ENCODE measurements at regions not wholly inside any gene's neighbourhood (a gene's known extent, or its start where the extent isn't known, plus 50 kb on each side); places are given as distances from the start of the nearest gene placed in this dataset.
"Not testable (repeated sequence)": the region's sequence is repeated elsewhere in the genome, so short reads cannot be mapped to it uniquely, and the experiment has no call there.

GRCh38 chr6:68196645-68197044 lies 438.4 kb upstream of the ADGRB3 start:
- Histone ChIP-seq H3K27ac (ENCODE audit: low read depth, low read length, poor library complexity, severe bottlenecking) (no peak overlapping the region), H3K9me3 (ENCODE audit: low read depth, low read length, poor library complexity, severe bottlenecking) (peaks cover 14% of the 10 kb centered on the region), H3K36me3 (ENCODE audit: insufficient read depth, low read length, poor library complexity, severe bottlenecking) (peaks cover 5% of the 10 kb centered on the region), H3K27me3 (replicated peaks; ENCODE audit: insufficient read depth, low read depth, low read length, poor library complexity) (no peaks in the 10 kb centered on the region), H3K4me3 (ENCODE audit: low read depth, low read length, poor library complexity, severe bottlenecking) (no peak overlapping the region), H3K4me1 (ENCODE audit: insufficient read depth, low read length, poor library complexity, severe bottlenecking) (no peaks in the 10 kb centered on the region)
- intact Hi-C loops (cut with micrococcal nuclease; ENCODE audit: unreplicated experiment), result no loop called here
- ChIA-PET CTCF (no interaction called here), POLR2A (ENCODE audit: low non-redundant PET) (no interaction called here)
- no TSS peak for BruUV-seq (replicated peaks)
- no peak for TF ChIP-seq EZH2 (IDR thresholded peaks at IDR 0.05; ENCODE audit: borderline replicate concordance, low read depth, low read length, poor library complexity, severe bottlenecking)
- TF ChIP-seq CTCF (conservative IDR thresholded peaks at IDR 0.05; ENCODE audit: low read depth, low read length), result 0 out of 2 replicates have a peak, but pooled peaks have one; percentile 28
- peak; percentile 48 for DNase-seq (ENCODE audit: low spot score)

DNA sequence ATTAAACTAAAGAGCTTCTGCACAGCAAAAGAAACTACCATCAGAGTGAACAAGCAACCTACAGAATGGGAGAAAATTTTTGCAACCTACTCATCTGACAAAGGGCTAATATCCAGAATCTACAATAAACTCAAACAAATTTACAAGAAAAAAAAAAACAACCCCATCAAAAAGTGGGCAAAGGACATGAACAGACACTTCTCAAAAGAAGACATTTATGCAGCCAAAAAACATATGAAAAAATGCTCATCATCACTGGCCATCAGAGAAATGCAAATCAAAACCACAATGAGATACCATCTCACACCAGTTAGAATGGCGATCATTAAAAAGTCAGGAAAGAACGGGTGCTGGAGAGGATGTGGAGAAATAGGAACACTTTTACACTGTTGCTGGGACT lies 439.3 kb upstream of the ADGRB3 start:
- CTCF ChIA-PET; POLR2A ChIA-PET (ENCODE audit: low non-redundant PET): not testable (repeated sequence)

GRCh38 chr6:68194846-68195478 lies 440.1 kb upstream of the ADGRB3 start:
- peaks cover 11% of the 10 kb centered on the region for H3K9me3 ChIP-seq (ENCODE audit: low read depth, low read length, poor library complexity, severe bottlenecking)
- H3K4me1 ChIP-seq (ENCODE audit: insufficient read depth, low read length, poor library complexity, severe bottlenecking), result no peaks in the 10 kb centered on the region
- TF ChIP-seq CTCF (conservative IDR thresholded peaks at IDR 0.05; ENCODE audit: low read depth, low read length) (no peak), EZH2 (IDR thresholded peaks at IDR 0.05; ENCODE audit: borderline replicate concordance, low read depth, low read length, poor library complexity, severe bottlenecking) (no peak)
- CTCF ChIA-PET, result no interaction called here
- H3K36me3 ChIP-seq (ENCODE audit: insufficient read depth, low read length, poor library complexity, severe bottlenecking), result no peaks in the 10 kb centered on the region
- intact Hi-C loops (cut with micrococcal nuclease; ENCODE audit: unreplicated experiment), result no loop called here
- no peak for DNase-seq (ENCODE audit: low spot score)
- H3K27ac ChIP-seq (ENCODE audit: low read depth, low read length, poor library complexity, severe bottlenecking), result no peak overlapping the region
- H3K27me3 ChIP-seq (replicated peaks; ENCODE audit: insufficient read depth, low read depth, low read length, poor library complexity), result no peaks in the 10 kb centered on the region
- no TSS peak for BruUV-seq (replicated peaks)
- H3K4me3 ChIP-seq (ENCODE audit: low read depth, low read length, poor library complexity, severe bottlenecking), result no peak overlapping the region
- POLR2A ChIA-PET (ENCODE audit: low non-redundant PET), result no interaction called here

More for the DNA sequence above, 439.3 kb upstream of the ADGRB3 start:
- H3K4me3 ChIP-seq (ENCODE audit: low read depth, low read length, poor library complexity, severe bottlenecking); H3K27me3 ChIP-seq (replicated peaks; ENCODE audit: insufficient read depth, low read depth, low read length, poor library complexity); DNase-seq (ENCODE audit: low spot score); intact Hi-C loops (cut with micrococcal nuclease; ENCODE audit: unreplicated experiment); H3K27ac ChIP-seq (ENCODE audit: low read depth, low read length, poor library complexity, severe bottlenecking); H3K4me1 ChIP-seq (ENCODE audit: insufficient read depth, low read length, poor library complexity, severe bottlenecking); BruUV-seq (replicated peaks); H3K36me3 ChIP-seq (ENCODE audit: insufficient read depth, low read length, poor library complexity, severe bottlenecking): not testable (repeated sequence)
- peaks cover 14% of the 10 kb centered on the region for H3K9me3 ChIP-seq (ENCODE audit: low read depth, low read length, poor library complexity, severe bottlenecking)

GRCh38 chr6:68192988-68193387 lies 442.1 kb upstream of the ADGRB3 start:
- H3K27me3 ChIP-seq (replicated peaks; ENCODE audit: insufficient read depth, low read depth, low read length, poor library complexity), result no peaks in the 10 kb centered on the region
- BruUV-seq (replicated peaks), result no TSS peak
- CTCF ChIA-PET, result no interaction called here
- H3K9me3 ChIP-seq (ENCODE audit: low read depth, low read length, poor library complexity, severe bottlenecking), result peaks cover 9% of the 10 kb centered on the region
- H3K27ac ChIP-seq (ENCODE audit: low read depth, low read length, poor library complexity, severe bottlenecking), result no peak overlapping the region
- no peak overlapping the region for H3K4me3 ChIP-seq (ENCODE audit: low read depth, low read length, poor library complexity, severe bottlenecking)
- H3K36me3 ChIP-seq (ENCODE audit: insufficient read depth, low read length, poor library complexity, severe bottlenecking), result no peaks in the 10 kb centered on the region
- no peak for TF ChIP-seq EZH2 (IDR thresholded peaks at IDR 0.05; ENCODE audit: borderline replicate concordance, low read depth, low read length, poor library complexity, severe bottlenecking)
- TF ChIP-seq CTCF (conservative IDR thresholded peaks at IDR 0.05; ENCODE audit: low read depth, low read length), result no peak
- no peak for DNase-seq (ENCODE audit: low spot score)
- POLR2A ChIA-PET (ENCODE audit: low non-redundant PET), result no interaction called here
- H3K4me1 ChIP-seq (ENCODE audit: insufficient read depth, low read length, poor library complexity, severe bottlenecking), result no peaks in the 10 kb centered on the region
- intact Hi-C loops (cut with micrococcal nuclease; ENCODE audit: unreplicated experiment), result no loop called here

All from A673 (cell line).